KMS-11 (cell line): ENCODE measurements at regions not wholly inside any gene's neighbourhood (a gene's known extent, or its start where the extent isn't known, plus 50 kb on each side); places are given as distances from the start of the nearest gene placed in this dataset.

ENCODE experiments used
- H2AFZ ChIP-seq: fragments of 200-600 bp; sonication (generic); 2 replicates; pipeline ENCODE4 v1.6.1; 2016; ENCODE audit warnings: antibody characterized with exemption, mixed run types, low read depth
- H3K27ac ChIP-seq: fragments of 200-600 bp; sonication (generic); 2 replicates; pipeline ENCODE4 v1.6.1; 2016; ENCODE audit warnings: mild to moderate bottlenecking, mixed run types
- H3K27me3 ChIP-seq: fragments of 200-600 bp; sonication (generic); 2 replicates; pipeline ENCODE4 v1.6.1; 2017; ENCODE audit warnings: mild to moderate bottlenecking, low read depth, mixed run types, moderate library complexity; ENCODE audit not compliant: insufficient read depth
- H3K36me3 ChIP-seq: fragments of 200-600 bp; sonication (generic); 2 replicates; pipeline ENCODE4 v1.6.1; 2017; ENCODE audit warnings: mild to moderate bottlenecking, mixed run types; ENCODE audit not compliant: insufficient read depth
- H3K4me1 ChIP-seq: fragments of 200-600 bp; sonication (generic); 2 replicates; pipeline ENCODE4 v1.6.1; 2016; ENCODE audit warnings: mild to moderate bottlenecking, low read depth, mixed run types; ENCODE audit not compliant: poor library complexity, severe bottlenecking
- H3K4me2 ChIP-seq: fragments of 200-600 bp; sonication (generic); 2 replicates; pipeline ENCODE4 v1.7.0; 2016; ENCODE audit warnings: mild to moderate bottlenecking, mixed run types
- H3K4me3 ChIP-seq: fragments of 200-600 bp; sonication (generic); IDR thresholded peaks from 2 replicates; pipeline ENCODE4 v1.6.1; 2017; ENCODE audit warnings: low read depth, low read length, mixed read lengths; ENCODE audit not compliant: insufficient read depth
- H3K79me2 ChIP-seq: fragments of 200-600 bp; sonication (generic); 2 replicates; pipeline ENCODE4 v1.6.1; 2016; ENCODE audit warnings: low read depth, mixed run types; ENCODE audit not compliant: insufficient read depth
- H3K9ac ChIP-seq: fragments of 200-600 bp; sonication (generic); 2 replicates; pipeline ENCODE4 v1.6.1; 2016; ENCODE audit warnings: mild to moderate bottlenecking, mixed run types
- H4K20me1 ChIP-seq: fragments of 200-600 bp; sonication (generic); 2 replicates; pipeline ENCODE4 v1.6.1; 2016; ENCODE audit warnings: mild to moderate bottlenecking, mixed run types; ENCODE audit not compliant: insufficient read depth
- TF ChIP-seq, protein P1 (sequence below): fragments of 200-600 bp; sonication (generic); conservative IDR thresholded peaks from 2 replicates; pipeline ENCODE4 v1.6.1; 2017; ENCODE audit warnings: low read depth, mild to moderate bottlenecking, antibody characterized with exemption, low read length, moderate library complexity, mixed read lengths

DNA sequence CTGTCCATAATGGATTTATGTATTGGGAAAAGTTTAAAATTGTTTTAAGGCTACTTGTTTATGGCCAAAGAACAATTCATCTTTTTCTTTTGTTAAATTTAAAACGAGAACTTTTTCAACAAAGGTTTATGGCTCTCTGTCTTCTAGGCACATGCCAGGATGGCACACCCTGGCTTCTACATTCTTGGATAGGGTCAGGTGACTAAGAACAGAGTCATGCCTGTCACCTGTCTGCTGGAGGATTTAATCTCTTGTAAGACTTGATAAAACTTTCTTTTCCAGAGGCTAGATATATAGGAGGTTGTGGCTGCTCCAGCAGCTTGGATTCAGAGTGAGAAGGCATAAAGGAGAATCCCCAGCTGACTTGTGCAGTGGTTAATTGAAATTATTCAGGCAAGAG is 915.4 kb downstream of the GATA3 start:
- Histone ChIP-seq H3K9ac (no peak overlapping the region), H3K27me3 (no peaks in the 10 kb centered on the region), H4K20me1 (no peaks in the 10 kb centered on the region), H3K27ac (no peak overlapping the region), H3K79me2 (no peaks in the 10 kb centered on the region), H3K4me1 (no peaks in the 10 kb centered on the region), H2AFZ (no peak overlapping the region), H3K4me2 (no peak overlapping the region), H3K36me3 (no peaks in the 10 kb centered on the region; the same call in 1 of the 2 replicates), H3K4me3 (no peak overlapping the region)
- TF ChIP-seq, protein P1, sequence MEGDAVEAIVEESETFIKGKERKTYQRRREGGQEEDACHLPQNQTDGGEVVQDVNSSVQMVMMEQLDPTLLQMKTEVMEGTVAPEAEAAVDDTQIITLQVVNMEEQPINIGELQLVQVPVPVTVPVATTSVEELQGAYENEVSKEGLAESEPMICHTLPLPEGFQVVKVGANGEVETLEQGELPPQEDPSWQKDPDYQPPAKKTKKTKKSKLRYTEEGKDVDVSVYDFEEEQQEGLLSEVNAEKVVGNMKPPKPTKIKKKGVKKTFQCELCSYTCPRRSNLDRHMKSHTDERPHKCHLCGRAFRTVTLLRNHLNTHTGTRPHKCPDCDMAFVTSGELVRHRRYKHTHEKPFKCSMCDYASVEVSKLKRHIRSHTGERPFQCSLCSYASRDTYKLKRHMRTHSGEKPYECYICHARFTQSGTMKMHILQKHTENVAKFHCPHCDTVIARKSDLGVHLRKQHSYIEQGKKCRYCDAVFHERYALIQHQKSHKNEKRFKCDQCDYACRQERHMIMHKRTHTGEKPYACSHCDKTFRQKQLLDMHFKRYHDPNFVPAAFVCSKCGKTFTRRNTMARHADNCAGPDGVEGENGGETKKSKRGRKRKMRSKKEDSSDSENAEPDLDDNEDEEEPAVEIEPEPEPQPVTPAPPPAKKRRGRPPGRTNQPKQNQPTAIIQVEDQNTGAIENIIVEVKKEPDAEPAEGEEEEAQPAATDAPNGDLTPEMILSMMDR = no peak

DNA sequence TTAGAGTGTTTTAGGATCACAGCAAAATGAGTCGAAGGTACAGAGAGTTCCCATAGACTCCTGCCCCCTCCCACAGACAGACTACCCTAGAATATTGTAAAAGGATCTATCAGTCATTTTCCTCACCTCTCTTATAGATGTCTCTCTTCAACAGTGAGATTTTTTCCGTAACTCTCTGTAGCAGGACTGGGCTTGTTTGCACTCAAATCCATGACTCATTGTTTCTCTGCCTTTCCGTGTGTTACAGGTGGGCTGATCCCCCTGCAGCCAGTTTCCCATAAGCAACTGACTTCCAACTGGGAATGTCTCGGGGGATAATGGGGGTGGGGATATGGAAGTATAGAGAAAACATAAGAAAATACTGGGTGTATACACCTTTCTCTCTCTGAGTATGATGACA is 921.0 kb downstream of the GATA3 start:
- TF ChIP-seq, protein P1 = no peak
- no peaks in the 10 kb centered on the region; the same call in 1 of the 2 replicates for H3K36me3 ChIP-seq
- no peak overlapping the region for H2AFZ ChIP-seq

GRCh38 chr10:8978100-8978499 is 923.6 kb downstream of the GATA3 start:
- no peaks in the 10 kb centered on the region for H3K4me1 ChIP-seq
- H2AFZ ChIP-seq = no peak overlapping the region
- no peak overlapping the region for H3K27ac ChIP-seq
- no peaks in the 10 kb centered on the region; the same call in 1 of the 2 replicates for H3K36me3 ChIP-seq
- H3K4me2 ChIP-seq = no peak overlapping the region
- H3K4me3 ChIP-seq = no peak overlapping the region
- H3K79me2 ChIP-seq = no peaks in the 10 kb centered on the region
- no peak overlapping the region for H3K9ac ChIP-seq
- no peaks in the 10 kb centered on the region for H4K20me1 ChIP-seq
- TF ChIP-seq, protein P1 = no peak
- H3K27me3 ChIP-seq = no peaks in the 10 kb centered on the region

More for the DNA sequence above, 921.0 kb downstream of the GATA3 start:
- Histone ChIP-seq H3K27ac (no peak overlapping the region), H3K4me2 (no peak overlapping the region), H3K4me3 (no peak overlapping the region), H3K4me1 (no peaks in the 10 kb centered on the region), H3K27me3 (no peaks in the 10 kb centered on the region), H3K79me2 (no peaks in the 10 kb centered on the region), H4K20me1 (no peaks in the 10 kb centered on the region), H3K9ac (no peak overlapping the region)

GRCh38 chr10:8979976-8980375 is 925.5 kb downstream of the GATA3 start:
- no peaks in the 10 kb centered on the region for H3K4me1 ChIP-seq
- no peaks in the 10 kb centered on the region for H3K79me2 ChIP-seq
- no peak overlapping the region for H2AFZ ChIP-seq
- no peaks in the 10 kb centered on the region for H4K20me1 ChIP-seq
- H3K4me3 ChIP-seq = no peak overlapping the region
- H3K4me2 ChIP-seq = no peak overlapping the region
- TF ChIP-seq, protein P1 = no peak
- no peaks in the 10 kb centered on the region for H3K36me3 ChIP-seq
- no peak overlapping the region for H3K9ac ChIP-seq
- no peaks in the 10 kb centered on the region for H3K27me3 ChIP-seq
- no peak overlapping the region for H3K27ac ChIP-seq
